RWPE2 (cell line): ENCODE measurements at regions not wholly inside any gene's neighbourhood (a gene's known extent, or its start where the extent isn't known, plus 50 kb on each side); places are given as distances from the start of the nearest gene placed in this dataset.

Experiments used
- ATAC-seq: fragments of 200-7000 bp; cut with Tn5 transposase; 3 replicates; pipeline ENCODE4 v1.9.1; 2021; ENCODE audit warnings: low read depth
- DNase-seq: peaks from one replicate; pipeline ENCODE4 v3.0.0-alpha.2; 2020; ENCODE audit warnings: low spot score
- H3K27ac ChIP-seq: fragments of 450-650 bp; 2 replicates; pipeline ENCODE4 v1.5.1; 2017; ENCODE audit warnings: mild to moderate bottlenecking; ENCODE audit not compliant: poor library complexity, severe bottlenecking
- H3K27me3 ChIP-seq: fragments of 250-450 bp; sonication (Bioruptor Pico); 2 replicates; pipeline ENCODE4 v1.5.1; 2021; ENCODE audit warnings: mild to moderate bottlenecking, moderate library complexity; ENCODE audit not compliant: insufficient read depth, poor library complexity, severe bottlenecking
- H3K36me3 ChIP-seq: fragments of 250-450 bp; sonication (Bioruptor Pico); 2 replicates; pipeline ENCODE4 v1.5.1; 2020; ENCODE audit warnings: low read depth, mild to moderate bottlenecking, moderate library complexity
- H3K4me1 ChIP-seq: fragments of 250-450 bp; sonication (Bioruptor Pico); 2 replicates; pipeline ENCODE4 v1.5.1; 2021; ENCODE audit warnings: mild to moderate bottlenecking, moderate library complexity; ENCODE audit not compliant: insufficient read depth, poor library complexity, severe bottlenecking
- H3K4me3 ChIP-seq: fragments of 250-450 bp; sonication (Bioruptor Pico); 2 replicates; pipeline ENCODE4 v1.5.1; 2021; ENCODE audit warnings: mild to moderate bottlenecking, moderate library complexity; ENCODE audit not compliant: severe bottlenecking
- H3K9me3 ChIP-seq: fragments of 250-450 bp; sonication (Bioruptor Pico); 2 replicates; pipeline ENCODE4 v1.5.1; 2021; ENCODE audit warnings: mild to moderate bottlenecking, moderate library complexity; ENCODE audit not compliant: severe bottlenecking
- CTCF ChIP-seq: fragments of 450-650 bp; IDR thresholded peaks from one replicate; pipeline ENCODE4 v1.5.1; 2017; ENCODE audit warnings: mild to moderate bottlenecking, moderate library complexity; ENCODE audit not compliant: poor library complexity, severe bottlenecking

GRCh38 chr1:39109644-39110043 is 83.5 kb downstream of the NDUFS5 start:
- Histone ChIP-seq H3K9me3 (no peaks in the 10 kb centered on the region), H3K4me1 (peaks cover 61% of the 10 kb centered on the region), H3K36me3 (no peaks in the 10 kb centered on the region), H3K27ac (peak overlapping the region; percentile 95), H3K4me3 (no peak overlapping the region), H3K27me3 (no peaks in the 10 kb centered on the region)
- DNase-seq, result no peak
- no peak for ATAC-seq
- TF ChIP-seq CTCF, result no peak

GRCh38 chr1:39110325-39110851 is 84.2 kb downstream of the NDUFS5 start:
- DNase-seq, result no peak
- H3K27ac ChIP-seq, result peak overlapping the region; percentile 95
- H3K36me3 ChIP-seq, result no peaks in the 10 kb centered on the region
- H3K27me3 ChIP-seq, result no peaks in the 10 kb centered on the region
- peaks cover 68% of the 10 kb centered on the region for H3K4me1 ChIP-seq
- peak; percentile 55 for ATAC-seq
- no peak for TF ChIP-seq CTCF
- no peak overlapping the region for H3K4me3 ChIP-seq
- no peaks in the 10 kb centered on the region for H3K9me3 ChIP-seq

- TF ChIP-seq CTCF, result no peak
- Histone ChIP-seq H3K36me3 (no peaks in the 10 kb centered on the region), H3K9me3 (no peaks in the 10 kb centered on the region), H3K4me1 (peaks cover 73% of the 10 kb centered on the region), H3K27ac (peak overlapping the region; percentile 95), H3K27me3 (no peaks in the 10 kb centered on the region), H3K4me3 (no peak overlapping the region)
- ATAC-seq (peak; percentile 55), DNase-seq (no peak)
Observed at GRCh38 chr1:39110882-39111281, 84.7 kb downstream of the NDUFS5 start.

- Histone ChIP-seq H3K27me3 (no peaks in the 10 kb centered on the region), H3K27ac (peak overlapping the region; percentile 95), H3K9me3 (no peaks in the 10 kb centered on the region), H3K4me3 (no peak overlapping the region), H3K4me1 (peaks cover 87% of the 10 kb centered on the region), H3K36me3 (no peaks in the 10 kb centered on the region; the same call in 1 of the 2 replicates)
- ATAC-seq, result no peak
- no peak for TF ChIP-seq CTCF
- no peak for DNase-seq
Observed at GRCh38 chr1:39113109-39113743, 87.1 kb downstream of the NDUFS5 start.
